Tibial nerve (tissue), 3 donors: ENCODE measurements at regions not wholly inside any gene's neighbourhood (a gene's known extent, or its start where the extent isn't known, plus 50 kb on each side); places are given as distances from the start of the nearest gene placed in this dataset.

Source experiments
- CTCF ChIP-seq, 5 experiments: fragments of 200-600 bp in 3 of 5; fragments of 450-650 bp in 2 of 5; sonication (generic) in 3 of 5; IDR thresholded peaks; one replicate each; pipeline ENCODE4 v1.5.1; 2016 to 2019; ENCODE audit warnings: antibody characterized with exemption in 5 of 5, mild to moderate bottlenecking in 3 of 5, moderate library complexity in 2 of 5
- POLR2A ChIP-seq, 2 donors: fragments of 450-650 bp; IDR thresholded peaks; one replicate each; pipeline ENCODE4 v1.6.1; 2017; ENCODE audit warnings: antibody characterized with exemption in 2 of 2, mild to moderate bottlenecking in 2 of 2, moderate library complexity in 2 of 2

DNA sequence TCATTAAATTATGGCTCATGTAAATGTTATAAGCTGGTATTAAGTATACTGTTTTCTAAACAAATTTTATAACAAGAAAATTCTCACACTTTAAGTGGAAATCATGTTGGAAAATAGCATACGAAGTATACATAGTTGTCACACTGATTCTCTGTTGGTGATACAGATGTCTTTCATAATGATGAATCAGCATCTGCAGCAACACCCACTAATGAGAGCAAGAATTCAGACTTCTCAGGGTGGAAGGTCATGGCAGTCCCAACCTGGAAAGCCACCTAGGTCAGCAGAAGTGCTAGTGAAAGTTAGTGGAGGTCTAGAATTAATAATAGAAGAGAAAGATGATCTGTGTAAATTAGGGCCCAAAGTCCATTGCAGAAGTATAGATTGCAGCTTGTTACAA, 719.7 kb upstream of the MIR17HG start:
- TF ChIP-seq CTCF (IDR thresholded peaks at IDR 0.05) (no peak), POLR2A (IDR thresholded peaks at IDR 0.05) (no peak)
